Gastroesophageal sphincter (tissue), 4 donors: ENCODE measurements at regions not wholly inside any gene's neighbourhood (a gene's known extent, or its start where the extent isn't known, plus 50 kb on each side); places are given as distances from the start of the nearest gene placed in this dataset.

Experiments
- ATAC-seq: fragments of 150-250 bp; one replicate; pipeline ENCODE4 v1.9.1; 2016; ENCODE audit warnings: mild to moderate bottlenecking, moderate library complexity
- H3K27ac ChIP-seq, 4 donors: fragments of 200-600 bp; sonication (generic) in 3 of 4; 1 replicate in 3 of 4; 2 replicates in 1 of 4; pipeline ENCODE4 v1.5.1; 2016 to 2019
- H3K27me3 ChIP-seq: fragments of 200-600 bp; sonication (generic); one replicate; pipeline ENCODE4 v1.5.1; 2019
- H3K36me3 ChIP-seq, 2 donors: fragments of 200-600 bp; sonication (generic); one replicate each; pipeline ENCODE4 v1.5.1; 2019; ENCODE audit warnings: control low read depth in 1 of 2
- H3K4me1 ChIP-seq, 3 donors: fragments of 200-600 bp; sonication (generic); 1 replicate in 2 of 3; 2 replicates in 1 of 3; pipeline ENCODE4 v1.5.1; 2016 to 2019; ENCODE audit warnings: control low read depth in 2 of 3
- H3K4me3 ChIP-seq, 2 donors: fragments of 200-600 bp; sonication (generic); one replicate each; pipeline ENCODE4 v1.5.1; 2019; ENCODE audit warnings: mild to moderate bottlenecking in 1 of 2, moderate library complexity in 1 of 2
- H3K9me3 ChIP-seq, 3 donors: fragments of 200-600 bp; sonication (generic); one replicate each; pipeline ENCODE4 v1.5.1; 2017 to 2019; ENCODE audit warnings: control low read depth in 2 of 3
- CTCF ChIP-seq, 4 experiments: fragments of 200-600 bp in 2 of 4; fragments of 450-650 bp in 2 of 4; sonication (generic) in 1 of 4; IDR thresholded peaks; one replicate each; pipeline ENCODE4 v1.5.1; 2017 to 2019; ENCODE audit warnings: antibody characterized with exemption in 4 of 4, mild to moderate bottlenecking in 2 of 4, moderate library complexity in 2 of 4
- EP300 ChIP-seq: sonication (generic); formaldehyde crosslinking; IDR thresholded peaks from one replicate; pipeline ENCODE4 v1.6.1; 2017; ENCODE audit warnings: antibody characterized with exemption, mild to moderate bottlenecking
- POLR2A ChIP-seq, 2 donors: fragments of 450-650 bp; IDR thresholded peaks; one replicate each; pipeline ENCODE4 v1.6.1; 2017; ENCODE audit warnings: antibody characterized with exemption in 2 of 2, mild to moderate bottlenecking in 2 of 2, moderate library complexity in 1 of 2
- POLR2AphosphoS5 ChIP-seq: sonication (generic); formaldehyde crosslinking; IDR thresholded peaks from one replicate; pipeline ENCODE4 v1.6.1; 2017; ENCODE audit warnings: antibody characterized with exemption
- WGBS, 2 donors: methylation state at CpG; one replicate each; pipeline ENCODE4 v1.1.5; 2018; ENCODE audit warnings: low coverage in 1 of 2; 5-methylcytosine and 5-hydroxymethylcytosine counted together

DNA sequence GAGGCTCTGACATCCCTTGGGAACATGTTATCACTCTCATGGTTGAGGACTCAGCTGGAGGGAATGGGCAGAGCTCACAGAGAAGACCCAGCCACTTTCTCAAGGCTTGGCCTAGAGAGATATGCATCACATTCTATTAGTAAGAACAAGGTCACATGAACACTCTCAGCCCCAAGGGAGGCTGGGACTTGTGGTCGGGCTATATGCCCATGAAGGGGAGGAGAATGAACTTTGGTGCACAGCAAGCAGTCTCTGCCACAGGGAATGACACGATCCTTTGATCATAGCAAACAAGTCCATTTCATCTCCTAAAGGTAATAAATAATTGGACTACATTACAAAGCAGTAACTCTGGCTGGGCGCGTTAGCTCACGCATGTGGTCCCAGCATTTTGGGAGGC, 105.7 kb downstream of the SYF2 start:
- Histone ChIP-seq H3K4me3 (no peak overlapping the region), H3K27me3 (peaks cover 14% of the 10 kb centered on the region), H3K27ac (no peak overlapping the region), H3K9me3 (peaks cover 0 to 5% (median 0%) of the 10 kb centered on the region in 3 donors), H3K4me1 (no peaks in the 10 kb centered on the region), H3K36me3 (no peaks in the 10 kb centered on the region)
- ATAC-seq, result no peak
- no peak for TF ChIP-seq CTCF (IDR thresholded peaks at IDR 0.05)
- TF ChIP-seq POLR2A (IDR thresholded peaks at IDR 0.05), result no peak
- TF ChIP-seq POLR2AphosphoS5, result no peak
- no peak for TF ChIP-seq EP300
- WGBS, 2 donors, result 82 to 100% methylated on average over 2 to 4 of the region's 5 CpGs

DNA sequence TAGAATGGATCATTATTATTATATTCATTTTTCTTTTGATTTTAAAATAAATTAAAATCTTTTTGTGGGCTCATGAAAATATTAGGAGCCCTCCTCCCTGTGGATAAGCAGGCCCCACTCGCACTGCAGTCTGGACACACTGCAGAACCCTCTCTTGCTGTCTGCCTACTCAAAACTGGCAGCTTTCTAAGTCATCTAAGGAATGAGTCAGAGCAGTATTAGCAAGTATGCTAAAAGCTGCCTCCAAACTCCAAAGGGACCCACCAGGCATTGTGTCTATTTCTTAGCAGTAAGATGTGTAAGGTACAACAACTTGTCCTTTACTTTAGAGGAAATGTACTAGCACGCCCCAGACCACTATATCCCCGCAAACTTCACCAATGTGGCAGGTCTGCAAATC, 108.8 kb downstream of the SYF2 start:
- Histone ChIP-seq H3K4me3 (no peak overlapping the region), H3K36me3 (no peaks in the 10 kb centered on the region), H3K27ac (no peak overlapping the region), H3K9me3 (peaks cover 0 to 5% (median 0%) of the 10 kb centered on the region in 3 donors), H3K27me3 (peaks cover 18% of the 10 kb centered on the region), H3K4me1 (no peaks in the 10 kb centered on the region)
- 90% methylated on average over 2 to 3 of the region's 3 CpGs for WGBS, 2 donors
- no peak for ATAC-seq
- TF ChIP-seq POLR2A (IDR thresholded peaks at IDR 0.05) (no peak), POLR2AphosphoS5 (no peak), EP300 (no peak), CTCF (IDR thresholded peaks at IDR 0.05) (no peak)

GRCh38 chr1:25122747-25123146, 109.6 kb downstream of the SYF2 start:
- H3K4me1 ChIP-seq, result no peaks in the 10 kb centered on the region
- H3K36me3 ChIP-seq, result no peaks in the 10 kb centered on the region
- 67 to 80% methylated on average over 1 to 2 of the region's 5 CpGs for WGBS, 2 donors
- TF ChIP-seq EP300 (no peak), CTCF (IDR thresholded peaks at IDR 0.05) (no peak), POLR2AphosphoS5 (no peak), POLR2A (IDR thresholded peaks at IDR 0.05) (no peak)
- no peak overlapping the region for H3K27ac ChIP-seq
- no peak for ATAC-seq
- H3K9me3 ChIP-seq, result peaks cover 0 to 6% (median 0%) of the 10 kb centered on the region in 3 donors
- H3K4me3 ChIP-seq, result no peak overlapping the region
- peaks cover 21% of the 10 kb centered on the region for H3K27me3 ChIP-seq

GRCh38 chr1:25120281-25120680, 112.0 kb downstream of the SYF2 start:
- H3K36me3 ChIP-seq, result no peaks in the 10 kb centered on the region
- H3K4me1 ChIP-seq, result no peaks in the 10 kb centered on the region
- TF ChIP-seq CTCF (IDR thresholded peaks at IDR 0.05), result no peak
- TF ChIP-seq EP300, result no peak
- TF ChIP-seq POLR2A (IDR thresholded peaks at IDR 0.05), result no peak
- TF ChIP-seq POLR2AphosphoS5, result no peak
- no peak overlapping the region for H3K27ac ChIP-seq
- H3K9me3 ChIP-seq, result peaks cover 0 to 14% (median 0%) of the 10 kb centered on the region in 3 donors
- 17 to 32% methylated on average over 4 to 6 of the region's 8 CpGs for WGBS, 2 donors
- H3K27me3 ChIP-seq, result peaks cover 33% of the 10 kb centered on the region
- no peak for ATAC-seq
- H3K4me3 ChIP-seq, result no peak overlapping the region

GRCh38 chr1:25118546-25118945, 113.8 kb downstream of the SYF2 start:
- peaks cover 41% of the 10 kb centered on the region for H3K27me3 ChIP-seq
- peaks cover 0 to 14% (median 0%) of the 10 kb centered on the region in 3 donors for H3K9me3 ChIP-seq
- WGBS, 2 donors, result 71 to 79% methylated on average over 5 to 7 of the region's 7 CpGs
- no peaks in the 10 kb centered on the region for H3K4me1 ChIP-seq
- TF ChIP-seq POLR2A (IDR thresholded peaks at IDR 0.05) (no peak), CTCF (IDR thresholded peaks at IDR 0.05) (no peak), EP300 (no peak), POLR2AphosphoS5 (no peak)
- no peak overlapping the region for H3K4me3 ChIP-seq
- no peak overlapping the region for H3K27ac ChIP-seq
- no peaks in the 10 kb centered on the region for H3K36me3 ChIP-seq
- no peak for ATAC-seq
